ENCODE measurements at regions not wholly inside any gene's neighbourhood (a gene's known extent, or its start where the extent isn't known, plus 50 kb on each side); places are given as distances from the start of the nearest gene placed in this dataset.

GRCh38 chr1:114263343-114263742 is 109.7 kb upstream of the SYT6 start:
- TF ChIP-seq CTCF (IDR thresholded peaks at IDR 0.05) (no peak), POLR2A (IDR thresholded peaks at IDR 0.05) (no peak)

Measured in testis (tissue), 2 donors.